Skeletal muscle cell (primary cell): ENCODE measurements at regions not wholly inside any gene's neighbourhood (a gene's known extent, or its start where the extent isn't known, plus 50 kb on each side); places are given as distances from the start of the nearest gene placed in this dataset.
"Not testable (repeated sequence)": the region's sequence is repeated elsewhere in the genome, so short reads cannot be mapped to it uniquely, and the experiment has no call there.

Source experiments
- DNase-seq: peaks from one replicate; pipeline ENCODE4 v3.0.0-alpha.2; 2010; ENCODE audit warnings: low read depth
- H3K4me3 ChIP-seq: 2 replicates; pipeline ENCODE4 v1.5.1; 2011; ENCODE audit warnings: low read depth, mild to moderate bottlenecking, control low read depth, low read length, moderate library complexity

DNA sequence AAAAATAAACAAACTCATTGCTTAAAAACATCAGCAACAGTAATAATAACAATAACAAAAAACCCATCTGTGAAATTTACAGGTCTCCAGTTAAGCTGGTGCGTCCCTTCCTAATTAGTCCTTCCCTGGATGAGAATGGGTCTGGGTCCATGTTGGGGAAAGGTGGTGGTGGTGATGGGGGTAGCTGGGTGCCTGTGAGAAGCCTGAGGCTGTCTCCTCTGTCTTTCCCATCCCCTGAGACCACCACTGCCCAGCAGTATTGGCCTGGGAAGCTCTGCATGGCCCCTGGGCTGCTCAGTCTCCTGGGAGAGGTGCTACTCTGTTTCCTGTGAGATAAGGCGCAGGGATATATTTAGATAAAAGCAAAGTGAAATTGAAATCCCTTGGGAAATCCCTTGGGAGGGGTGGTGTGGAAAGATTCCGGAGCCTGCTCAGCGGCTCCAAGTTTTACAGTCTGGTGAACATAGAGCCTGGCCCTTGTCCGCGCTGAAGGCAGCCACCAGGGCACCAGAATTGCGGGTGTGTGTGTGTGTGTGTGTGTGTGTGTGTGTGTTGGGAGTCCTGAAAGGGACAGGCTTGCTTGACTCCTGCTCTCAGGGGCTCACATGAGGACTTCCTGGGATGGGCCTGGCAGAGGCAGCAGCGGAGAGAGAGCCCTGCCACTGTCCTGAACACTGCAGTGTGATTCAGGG lies 150.2 kb downstream of the FOXD2 start:
- no peak overlapping the region for H3K4me3 ChIP-seq
- DNase-seq: no peak

DNA sequence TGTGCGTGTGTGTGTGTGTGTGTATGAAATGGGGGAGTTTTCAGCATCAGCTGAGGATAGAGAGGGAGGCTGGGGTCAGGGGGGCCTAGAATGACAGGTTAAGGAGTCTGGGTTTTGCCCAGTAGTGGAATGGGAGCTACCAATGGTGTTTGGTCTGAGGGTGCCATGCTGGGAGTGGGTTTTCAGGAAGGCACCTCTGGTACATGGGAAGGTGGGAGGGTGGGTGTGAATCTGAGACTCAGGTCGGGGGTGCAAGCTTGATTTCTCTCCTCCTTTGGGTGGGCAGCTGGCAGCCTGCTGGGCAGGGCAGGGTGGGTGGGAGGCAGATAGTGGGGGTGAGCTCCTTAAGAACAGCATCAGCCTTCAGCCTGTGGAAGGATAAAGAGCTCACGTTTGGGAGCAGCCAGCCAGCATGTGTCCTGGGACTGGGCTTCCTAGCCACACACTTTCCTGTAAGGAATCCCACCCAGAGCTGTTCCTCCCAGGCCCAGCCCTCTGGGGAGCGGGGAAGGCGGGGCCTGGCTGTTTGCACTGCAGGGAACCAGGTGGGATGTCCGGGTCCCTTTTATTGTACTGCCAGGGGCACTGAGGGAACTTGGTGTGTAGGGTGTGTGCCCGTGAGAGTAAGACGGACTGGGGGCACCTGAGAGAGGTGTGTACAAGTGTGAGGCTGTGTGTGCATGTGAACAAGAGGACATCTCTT lies 152.8 kb downstream of the FOXD2 start:
- H3K4me3 ChIP-seq: no peak overlapping the region
- DNase-seq: no peak

DNA sequence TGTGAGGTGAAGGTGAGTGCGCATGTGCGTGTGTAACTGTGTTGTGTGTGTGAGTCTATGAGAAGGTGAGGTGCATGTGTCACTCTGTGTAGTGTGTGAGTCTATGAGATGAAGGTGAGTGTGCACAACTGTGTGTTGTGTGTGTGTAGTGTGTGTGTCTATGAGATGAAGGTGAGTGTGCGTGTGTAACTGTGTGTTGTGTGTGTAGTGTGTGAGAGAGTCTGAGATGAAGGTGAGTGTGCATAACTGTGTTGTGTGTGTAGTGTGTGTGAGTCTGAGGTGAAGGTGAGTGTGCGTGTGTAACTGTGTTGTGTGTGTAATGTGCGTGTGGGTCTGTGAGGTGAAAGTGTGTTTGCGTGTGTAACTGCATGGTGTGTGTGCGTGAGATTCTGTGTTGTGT lies 154.0 kb downstream of the FOXD2 start:
- no peak overlapping the region for H3K4me3 ChIP-seq
- DNase-seq: no peak

DNA sequence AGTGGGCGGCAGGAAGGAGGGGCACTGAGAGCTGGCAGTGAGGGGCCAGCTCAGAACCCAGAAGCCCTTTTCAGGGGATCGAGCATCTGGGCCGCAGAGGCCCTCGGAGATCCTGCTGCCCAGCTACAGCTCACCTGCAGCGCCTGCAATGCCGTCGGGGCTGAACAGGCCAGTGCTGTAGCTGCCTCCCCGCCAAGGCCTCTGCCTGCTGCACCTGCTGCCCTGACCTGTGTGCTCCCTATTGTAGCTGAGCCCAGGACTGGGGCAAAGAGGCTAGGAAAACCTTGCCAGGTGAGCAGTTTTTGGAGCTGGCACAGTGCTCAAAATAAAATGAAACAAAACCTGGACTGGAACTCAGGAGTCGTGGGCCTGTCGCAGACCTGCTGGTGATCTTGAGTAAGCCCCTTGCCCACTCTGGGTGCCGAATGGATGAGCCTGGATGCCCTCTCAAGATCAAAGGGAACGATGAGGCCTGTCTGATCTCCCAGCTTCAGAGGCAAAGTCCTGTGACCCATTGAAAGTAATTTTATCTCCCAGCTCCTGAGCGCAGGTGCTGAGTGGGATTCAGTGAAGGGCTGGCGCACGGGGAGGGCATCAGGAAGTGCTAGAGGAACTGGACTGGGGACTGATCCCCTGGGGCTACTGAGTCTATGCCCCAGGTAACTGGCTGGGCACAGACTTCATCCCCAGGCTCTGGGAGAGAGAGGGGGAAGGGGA lies 154.6 kb downstream of the FOXD2 start:
- no peak for DNase-seq
- no peak overlapping the region for H3K4me3 ChIP-seq

- no peak overlapping the region for H3K4me3 ChIP-seq
- no peak for DNase-seq
Observed at GRCh38 chr1:47593013-47593568, 155.2 kb downstream of the FOXD2 start.

DNA sequence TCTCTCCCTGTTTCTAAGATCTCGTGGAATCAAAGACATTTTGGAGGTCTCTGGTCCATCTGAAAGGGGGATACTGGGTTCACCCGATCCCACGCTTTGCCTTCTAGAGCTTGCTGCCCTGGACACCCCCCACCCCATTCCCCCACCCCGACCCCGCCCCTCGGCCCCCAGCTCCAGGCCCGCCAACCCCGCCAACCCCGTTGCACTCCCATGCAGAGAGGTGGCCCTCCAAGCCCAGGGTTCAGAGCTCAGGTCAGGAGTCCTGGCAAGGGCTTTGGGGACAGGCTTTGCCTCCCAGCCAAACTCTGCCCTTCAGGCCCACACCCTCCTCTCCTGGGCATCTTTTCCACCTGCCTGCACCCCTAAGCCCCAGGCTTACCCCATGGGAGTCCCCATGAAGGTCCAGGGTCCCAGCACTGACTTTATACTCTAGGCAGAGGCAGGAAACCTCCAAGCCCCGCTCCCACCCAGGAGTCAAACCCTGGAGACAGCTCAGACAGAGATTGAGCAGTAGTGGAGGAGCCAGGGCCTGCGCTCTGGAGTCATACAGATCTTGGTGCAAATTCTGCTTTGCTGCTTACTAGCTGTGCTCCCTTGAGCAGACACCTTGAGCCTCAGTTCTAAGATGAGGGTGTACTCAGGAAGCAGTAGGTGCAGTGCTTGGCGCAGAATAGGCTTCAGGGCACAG lies 155.9 kb downstream of the FOXD2 start:
- DNase-seq: no peak
- no peak overlapping the region for H3K4me3 ChIP-seq

DNA sequence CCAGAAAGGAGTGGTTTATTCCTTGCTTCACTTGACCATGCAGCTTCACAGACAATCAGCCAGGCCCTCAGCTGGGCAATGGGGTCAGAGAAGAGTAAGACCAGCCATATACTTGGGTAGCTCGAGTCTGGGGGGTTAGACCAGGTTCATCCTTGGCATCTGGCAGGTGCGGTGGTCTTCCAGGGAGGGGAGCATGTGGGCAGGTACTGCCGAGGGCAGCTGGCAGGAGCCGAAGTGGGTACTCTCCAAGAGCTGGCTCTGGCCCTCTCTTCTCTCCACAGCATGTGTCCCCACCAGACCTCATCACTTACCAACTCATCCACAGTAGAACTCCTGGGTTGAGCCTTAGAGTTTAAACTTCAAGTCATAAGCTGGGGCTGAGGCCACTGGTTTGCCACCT lies 156.8 kb downstream of the FOXD2 start:
- no peak overlapping the region for H3K4me3 ChIP-seq
- DNase-seq: no peak

DNA sequence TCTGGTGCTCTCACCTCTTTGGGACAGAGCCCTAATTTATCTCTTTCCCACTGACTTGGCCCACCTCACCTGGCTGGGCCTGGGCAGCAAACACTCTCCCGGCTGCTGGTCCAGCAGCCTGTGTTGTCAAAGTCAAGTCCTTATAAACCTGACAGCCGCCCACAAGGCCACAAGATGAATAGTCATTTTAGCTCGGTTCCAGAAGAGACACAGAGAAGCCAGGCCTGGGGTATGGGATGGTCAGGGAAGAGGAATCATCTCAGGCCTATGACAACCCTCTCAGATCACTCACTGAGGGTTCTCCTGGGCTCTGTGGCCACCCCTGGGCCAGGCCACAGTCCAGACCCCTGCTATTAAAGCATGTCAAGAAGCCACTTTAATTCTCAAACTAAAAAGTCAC lies 158.5 kb downstream of the FOXD2 start:
- DNase-seq: no peak

DNA sequence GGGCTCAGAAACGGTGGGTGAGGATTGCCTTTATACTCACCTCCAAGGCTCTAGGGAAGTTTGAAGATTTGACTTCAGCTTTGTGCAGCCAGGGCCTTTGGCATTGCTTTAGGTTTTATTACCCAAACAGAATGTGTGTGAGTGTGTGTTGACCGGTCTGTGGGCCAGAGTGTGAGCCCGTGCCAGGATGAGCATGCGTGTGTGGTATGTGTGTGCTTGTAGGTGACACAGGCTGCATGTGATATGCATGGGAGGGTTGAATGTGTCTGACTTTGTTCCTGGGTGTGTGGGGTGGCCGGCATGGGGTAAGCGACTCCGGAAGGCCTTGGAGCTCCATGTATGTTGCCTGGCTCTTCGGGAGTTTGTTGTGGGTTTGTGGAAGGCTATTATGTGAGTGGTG lies 160.5 kb downstream of the FOXD2 start:
- no peak for DNase-seq
- H3K4me3 ChIP-seq: no peak overlapping the region

More for the DNA sequence above, 158.5 kb downstream of the FOXD2 start:
- H3K4me3 ChIP-seq: no peak overlapping the region

DNA sequence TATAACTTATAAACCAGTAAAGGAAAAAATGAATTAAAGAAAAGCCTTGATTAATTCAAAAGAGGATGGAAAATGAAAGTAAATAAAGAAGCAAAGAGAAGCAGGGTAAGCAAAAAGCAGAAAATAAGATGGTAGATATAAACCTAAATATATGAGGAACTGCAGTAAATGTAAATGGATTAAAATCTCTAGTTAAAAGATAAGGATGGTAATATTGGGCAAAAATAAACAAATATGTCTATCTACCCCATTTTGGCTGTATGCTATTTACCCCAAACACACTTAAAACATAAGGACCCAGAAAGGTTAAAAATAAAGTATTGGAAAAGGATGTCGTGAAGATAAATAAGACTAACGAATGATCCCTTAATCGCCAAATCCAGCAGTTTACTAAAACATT lies 161.9 kb downstream of the FOXD2 start:
- no peak overlapping the region for H3K4me3 ChIP-seq
- DNase-seq: no peak

DNA sequence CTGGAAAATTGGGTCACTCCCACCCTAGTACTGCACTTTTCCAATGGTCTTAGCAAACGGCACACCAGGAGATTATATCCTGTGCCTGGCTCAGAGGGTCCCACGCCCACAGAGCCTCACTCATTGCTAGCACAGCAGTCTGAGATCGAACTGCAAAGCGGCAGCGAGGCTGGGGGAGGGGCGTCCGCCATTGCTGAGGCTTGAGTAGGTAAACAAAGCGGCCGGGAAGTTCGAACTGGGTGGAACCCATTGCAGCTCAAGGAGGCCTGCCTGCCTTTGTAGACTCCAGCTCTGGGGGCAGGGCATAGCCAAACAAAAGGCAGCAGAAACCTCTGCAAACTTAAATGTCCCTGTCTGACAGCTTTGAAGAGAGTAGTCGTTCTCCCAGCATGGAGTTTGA lies 164.6 kb downstream of the FOXD2 start:
- not testable (repeated sequence) for DNase-seq, H3K4me3 ChIP-seq

GRCh38 chr1:47604869-47605268 lies 167.0 kb downstream of the FOXD2 start:
- not testable (repeated sequence) for DNase-seq

DNA sequence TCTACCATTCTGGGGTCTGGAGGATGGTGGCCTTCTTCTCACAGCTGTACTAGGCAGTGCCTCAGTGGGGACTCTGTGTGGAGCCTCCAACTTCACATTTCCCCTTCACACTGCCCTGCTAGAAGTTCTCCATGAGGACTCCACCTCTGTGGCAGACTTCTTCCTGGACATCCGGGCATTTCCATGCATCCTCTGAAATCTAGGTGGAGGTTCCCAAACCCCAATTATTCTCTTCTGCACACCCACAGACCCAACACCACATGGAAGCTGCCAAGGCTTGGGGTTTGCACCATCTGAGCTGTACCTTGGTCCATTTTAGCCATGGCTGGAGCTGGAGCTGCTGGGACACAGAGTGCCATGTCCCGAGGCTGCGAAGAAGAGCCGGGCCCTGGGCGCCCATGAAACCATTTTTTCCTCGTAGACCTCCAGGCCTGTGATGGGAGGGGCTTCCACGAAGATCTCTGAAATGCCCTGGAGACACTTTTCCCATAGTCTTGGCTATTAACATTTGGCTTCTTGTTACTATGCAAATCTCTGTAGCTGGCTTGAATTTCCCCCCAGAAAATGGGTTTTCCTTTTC lies 170.5 kb downstream of the FOXD2 start:
- no peak overlapping the region for H3K4me3 ChIP-seq
- DNase-seq: no peak

More at GRCh38 chr1:47604869-47605268, 167.0 kb downstream of the FOXD2 start:
- H3K4me3 ChIP-seq: not testable (repeated sequence)

GRCh38 chr1:47611992-47612391 lies 174.1 kb downstream of the FOXD2 start:
- no peak overlapping the region for H3K4me3 ChIP-seq
- no peak for DNase-seq

DNA sequence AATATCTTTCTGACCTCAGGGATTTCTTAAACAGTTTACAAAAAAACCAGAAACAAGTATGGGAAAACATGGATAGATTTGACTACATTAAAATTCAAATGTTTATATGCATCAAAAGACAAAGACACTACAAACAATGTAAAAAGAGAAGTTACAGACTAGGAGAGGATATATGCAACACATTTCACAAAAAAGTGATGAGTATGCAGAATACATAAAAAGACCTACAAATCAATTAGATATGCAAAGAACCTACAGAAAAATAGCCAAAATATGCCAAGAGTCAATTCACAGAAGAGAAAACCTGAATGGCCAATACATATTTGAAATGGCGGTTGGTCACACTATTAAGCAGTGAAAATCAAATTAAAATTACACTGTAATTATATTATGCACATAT lies 175.0 kb downstream of the FOXD2 start:
- no peak overlapping the region for H3K4me3 ChIP-seq
- no peak for DNase-seq

- H3K4me3 ChIP-seq: no peak overlapping the region
- DNase-seq: no peak
Observed at GRCh38 chr1:47616036-47616435, 178.2 kb downstream of the FOXD2 start.

DNA sequence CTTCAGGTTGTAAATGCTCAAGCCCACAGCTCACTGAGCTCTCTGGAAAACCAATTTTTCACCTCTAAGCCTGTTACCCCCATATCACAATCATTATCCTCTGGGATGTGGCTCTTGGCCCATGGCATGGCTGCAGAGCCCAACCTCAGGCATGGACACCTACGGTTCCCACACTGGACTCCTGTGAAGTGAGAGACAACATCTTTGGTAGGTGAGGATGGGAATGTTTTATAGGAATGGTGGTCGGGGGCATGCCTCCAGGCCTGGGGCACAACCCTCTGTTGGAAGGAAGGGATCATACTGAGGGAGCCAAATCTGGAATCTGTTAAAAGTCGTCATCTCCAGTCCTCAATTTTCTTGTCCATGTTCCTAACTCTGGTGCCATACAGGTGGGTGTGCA lies 179.1 kb downstream of the FOXD2 start:
- no peak overlapping the region for H3K4me3 ChIP-seq
- no peak for DNase-seq

DNA sequence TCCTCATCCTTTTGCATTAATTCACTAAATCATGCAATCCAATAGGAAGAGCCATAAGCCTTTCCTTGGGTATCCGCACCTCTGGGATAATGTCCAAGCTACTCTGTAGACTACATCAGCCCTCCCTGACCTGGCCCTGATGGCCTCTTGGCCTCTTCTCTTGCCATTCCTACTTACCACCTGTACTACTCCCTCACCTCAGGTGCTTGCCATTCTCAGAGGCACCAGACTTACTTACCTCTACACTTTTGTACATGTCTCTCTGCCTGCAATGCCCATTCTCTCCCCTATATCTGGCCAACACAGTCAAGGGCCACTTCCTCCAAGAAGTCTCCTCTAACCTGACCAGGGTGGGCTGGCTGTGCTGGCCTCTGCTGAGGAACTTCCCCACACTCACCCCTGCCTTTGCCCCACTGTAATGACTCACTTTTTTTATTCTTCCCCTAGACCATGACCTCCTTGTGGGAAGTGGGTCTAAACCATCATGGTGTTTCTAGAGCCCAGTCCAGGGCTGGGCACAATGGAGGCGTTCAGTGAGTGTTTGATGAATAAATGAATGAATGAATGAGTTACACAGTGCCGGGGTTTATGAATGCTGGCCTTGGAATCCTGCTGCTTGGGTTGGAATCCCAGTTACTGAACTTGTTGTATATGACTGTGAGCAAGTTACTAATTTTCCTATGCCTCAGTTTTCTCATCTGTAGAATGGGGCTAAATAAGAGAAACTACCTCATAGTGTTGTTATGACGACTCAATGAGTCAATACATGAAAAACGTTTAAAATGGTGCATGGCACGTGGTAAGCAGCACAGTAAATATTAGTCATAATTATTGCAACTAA lies 179.8 kb downstream of the FOXD2 start:
- DNase-seq: no peak
- H3K4me3 ChIP-seq: no peak overlapping the region
